HCT116 (cell line): ENCODE measurements at regions not wholly inside any gene's neighbourhood (a gene's known extent, or its start where the extent isn't known, plus 50 kb on each side); places are given as distances from the start of the nearest gene placed in this dataset.

Experiments used
- ATAC-seq: fragments of 200-7000 bp; cut with Tn5 transposase; 2 replicates; pipeline ENCODE4 v1.9.1; 2020; ENCODE audit warnings: mild to moderate bottlenecking, moderate library complexity
- BruUV-seq: library from RNA; stranded (reverse); fragments of 400-500 nt; replicated peaks from 2 replicates; lab custom pipeline; 2021; lab: Mats Ljungman, UMichigan
- CTCF ChIA-PET: fragments of 300-600 bp; sonication (Branson Sonifier 250); formaldehyde crosslinking; loops from one replicate; lab custom pipeline; 2021; ENCODE audit warnings: antibody characterized with exemption; lab: Charles Lee
- POLR2A ChIA-PET: fragments of 300-600, 350-600 bp; sonication (Branson Sonifier 250); formaldehyde crosslinking; loops from one replicate; lab custom pipeline; 2021; ENCODE audit warnings: antibody characterized with exemption; lab: Charles Lee
- RAD21 ChIA-PET, 2 experiments: fragments of 300-600 bp; sonication (Branson Sonifier 250); formaldehyde crosslinking; loops; one replicate each; lab custom pipeline; 2023; ENCODE audit warnings: low total read pairs in 2 of 2; ENCODE audit not compliant: uncharacterized antibody in 2 of 2, unreplicated experiment in 2 of 2, low non-redundant PET in 1 of 2; lab: Charles Lee
- DNase-seq: peaks from one replicate; pipeline ENCODE4 v3.0.0-alpha.2; 2010; ENCODE audit warnings: low read depth, low spot score
- H2AFZ ChIP-seq: fragments of 200-600 bp; shearing (Covaris generic), sonication (generic); 2 replicates; pipeline ENCODE4 v1.6.1; 2017; ENCODE audit warnings: low read depth, mixed run types, mixed read lengths, antibody characterized with exemption, low read length; ENCODE audit not compliant: poor library complexity, severe bottlenecking
- H3K27ac ChIP-seq: 2 replicates; pipeline ENCODE4 v1.5.1; 2012; ENCODE audit warnings: low read depth, low read length
- H3K27me3 ChIP-seq: fragments of 200-600 bp; sonication (generic); 2 replicates; pipeline ENCODE4 v1.6.1; 2016; ENCODE audit warnings: mixed run types, low read length, mixed read lengths; ENCODE audit not compliant: insufficient read depth
- H3K36me3 ChIP-seq, 2 experiments: fragments of 200-500 bp in 1 of 2; fragments of 200-600 bp in 1 of 2; sonication (Bioruptor generic) in 1 of 2; sonication (generic) in 1 of 2; 2 replicates each; pipeline versions ENCODE4 v1.5.1 to v1.6.1; 2014 to 2016; ENCODE audit warnings: low read length in 2 of 2, inconsistent platforms in 1 of 2, mixed read lengths in 1 of 2, mixed run types in 1 of 2; ENCODE audit not compliant: insufficient read depth in 2 of 2, control insufficient read depth in 1 of 2
- H3K4me1 ChIP-seq, 2 experiments: fragments of 200-600 bp in 1 of 2; sonication (generic) in 1 of 2; 2 replicates each; pipeline versions ENCODE4 v1.5.1 to v1.6.1; 2012 to 2017; ENCODE audit warnings: low read length in 2 of 2, inconsistent platforms in 1 of 2, mild to moderate bottlenecking in 1 of 2, mixed read lengths in 1 of 2, mixed run types in 1 of 2, moderate library complexity in 1 of 2; ENCODE audit not compliant: insufficient read depth in 2 of 2, control insufficient read depth in 1 of 2
- H3K4me2 ChIP-seq: fragments of 200-600 bp; sonication (generic); 2 replicates; pipeline ENCODE4 v1.6.1; 2017; ENCODE audit warnings: mixed run types, low read length, mixed read lengths
- H3K4me3 ChIP-seq, 2 experiments: fragments of 200-600 bp in 1 of 2; sonication (generic) in 1 of 2; replicated peaks in 1 of 2; 2 replicates each; pipeline ENCODE4 v1.5.1; 2011 to 2016; ENCODE audit warnings: low read length in 2 of 2, control low read depth in 1 of 2, low read depth in 1 of 2, mild to moderate bottlenecking in 1 of 2, mixed read lengths in 1 of 2, mixed run types in 1 of 2
- H3K79me2 ChIP-seq: fragments of 200-600 bp; sonication (generic); 2 replicates; pipeline ENCODE4 v1.6.1; 2017; ENCODE audit warnings: mild to moderate bottlenecking, mixed run types, low read length, moderate library complexity, mixed read lengths; ENCODE audit not compliant: insufficient read depth
- H3K9ac ChIP-seq: fragments of 200-600 bp; sonication (generic); 2 replicates; pipeline ENCODE4 v1.6.1; 2016; ENCODE audit warnings: low read length, mixed read lengths
- H3K9me2 ChIP-seq: fragments of 200-600 bp; sonication (generic), shearing (Covaris generic); 2 replicates; pipeline ENCODE4 v1.6.1; 2017; ENCODE audit warnings: mixed run types, mild to moderate bottlenecking, moderate library complexity; ENCODE audit not compliant: insufficient read depth
- H3K9me3 ChIP-seq, 2 experiments: fragments of 200-500 bp in 1 of 2; fragments of 200-600 bp in 1 of 2; sonication (Bioruptor generic) in 1 of 2; sonication (generic) in 1 of 2; 2 replicates each; pipeline ENCODE4 v1.6.1; 2014 to 2017; ENCODE audit warnings: low read length in 2 of 2, mixed read lengths in 2 of 2, inconsistent platforms in 1 of 2, low read depth in 1 of 2, mild to moderate bottlenecking in 1 of 2, mixed run types in 1 of 2, moderate library complexity in 1 of 2; ENCODE audit not compliant: control insufficient read depth in 1 of 2, insufficient read depth in 1 of 2
- H4K20me1 ChIP-seq: fragments of 200-600 bp; sonication (generic), shearing (Covaris generic); 2 replicates; pipeline ENCODE4 v1.6.1; 2017; ENCODE audit warnings: mixed run types, mild to moderate bottlenecking, moderate library complexity; ENCODE audit not compliant: insufficient read depth
- CBX3 ChIP-seq: IDR thresholded peaks from 2 replicates; pipeline ENCODE4 v1.6.1; 2012; ENCODE audit warnings: low read depth
- CEBPB ChIP-seq: IDR thresholded peaks from 2 replicates; pipeline ENCODE4 v1.6.1; 2012; ENCODE audit warnings: low read depth
- CTCF ChIP-seq, 3 experiments: fragments of 200-600 bp in 1 of 3; sonication (generic) in 1 of 3; IDR thresholded peaks in 2 of 3; conservative IDR thresholded peaks in 1 of 3; 2 replicates each; pipeline ENCODE4 v1.5.1; 2012 to 2017; ENCODE audit warnings: low read depth in 2 of 3, low read length in 2 of 3, antibody characterized with exemption in 1 of 3, borderline replicate concordance in 1 of 3, control low read depth in 1 of 3, mild to moderate bottlenecking in 1 of 3, mixed read lengths in 1 of 3, mixed run types in 1 of 3, moderate library complexity in 1 of 3; ENCODE audit not compliant: insufficient read depth in 1 of 3
- EGR1 ChIP-seq: IDR thresholded peaks from 2 replicates; pipeline ENCODE4 v1.6.1; 2012; ENCODE audit warnings: low read depth
- ELF1 ChIP-seq: IDR thresholded peaks from 2 replicates; pipeline ENCODE4 v1.6.1; 2012; ENCODE audit warnings: low read depth, borderline replicate concordance
- EZH2 ChIP-seq: fragments of 200-600 bp; sonication (generic); IDR thresholded peaks from 2 replicates; pipeline ENCODE4 v1.6.1; 2017; ENCODE audit warnings: antibody characterized with exemption, mixed run types
- EZH2phosphoT487 ChIP-seq: fragments of 200-600 bp; IDR thresholded peaks from 2 replicates; pipeline ENCODE4 v1.6.1; 2018; ENCODE audit warnings: antibody characterized with exemption, borderline replicate concordance
- FOSL1 ChIP-seq: IDR thresholded peaks from 2 replicates; pipeline ENCODE4 v1.6.1; 2012; ENCODE audit warnings: low read depth
- JUND ChIP-seq: IDR thresholded peaks from 2 replicates; pipeline ENCODE4 v1.6.1; 2012
- POLR2A ChIP-seq: IDR thresholded peaks from 2 replicates; pipeline ENCODE4 v1.7.0; 2011; ENCODE audit warnings: borderline replicate concordance; ENCODE audit not compliant: insufficient read depth, insufficient read length; ENCODE audit errors: extremely low read depth
- RAD21 ChIP-seq: IDR thresholded peaks from 2 replicates; pipeline ENCODE4 v1.6.1; 2012; ENCODE audit warnings: low read depth, mild to moderate bottlenecking
- SIN3A ChIP-seq: IDR thresholded peaks from 2 replicates; pipeline ENCODE4 v1.6.1; 2012; ENCODE audit warnings: low read depth
- SP1 ChIP-seq: IDR thresholded peaks from 2 replicates; pipeline ENCODE4 v1.6.1; 2012; ENCODE audit warnings: low read depth
- SRF ChIP-seq: IDR thresholded peaks from 2 replicates; pipeline ENCODE4 v1.6.1; 2012; ENCODE audit warnings: low read depth
- TCF7L2 ChIP-seq: IDR thresholded peaks from 2 replicates; pipeline ENCODE4 v1.7.0; 2011; ENCODE audit warnings: borderline replicate concordance, inconsistent platforms; ENCODE audit not compliant: insufficient read depth, insufficient read length; ENCODE audit errors: extremely low read depth
- YY1 ChIP-seq: IDR thresholded peaks from 2 replicates; pipeline ENCODE4 v1.6.1; 2011; ENCODE audit warnings: low read length, low read depth, moderate library complexity, mild to moderate bottlenecking; ENCODE audit not compliant: insufficient replicate concordance; ENCODE audit errors: extremely low read depth
- ZBTB33 ChIP-seq: IDR thresholded peaks from 2 replicates; pipeline ENCODE4 v1.6.1; 2011; ENCODE audit warnings: mild to moderate bottlenecking, low read length, moderate library complexity; ENCODE audit not compliant: insufficient replicate concordance; ENCODE audit errors: extremely low read depth
- ZFX ChIP-seq: fragments of 450-650 bp; IDR thresholded peaks from 2 replicates; pipeline ENCODE4 v1.6.1; 2017
- ZNF274 ChIP-seq: fragments of 200-500 bp; sonication (Bioruptor generic); IDR thresholded peaks from 2 replicates; pipeline ENCODE4 v1.6.1; 2014; ENCODE audit warnings: mild to moderate bottlenecking, low read depth, low read length, inconsistent platforms
- intact Hi-C: fragments of 100-400 bp; cut with micrococcal nuclease; formaldehyde crosslinking; loops from 2 replicates; pipeline ENCODE4 v1.10.0; 2022
- TF ChIP-seq, protein P1 (sequence below): IDR thresholded peaks from 2 replicates; pipeline ENCODE4 v1.6.1; 2012

DNA sequence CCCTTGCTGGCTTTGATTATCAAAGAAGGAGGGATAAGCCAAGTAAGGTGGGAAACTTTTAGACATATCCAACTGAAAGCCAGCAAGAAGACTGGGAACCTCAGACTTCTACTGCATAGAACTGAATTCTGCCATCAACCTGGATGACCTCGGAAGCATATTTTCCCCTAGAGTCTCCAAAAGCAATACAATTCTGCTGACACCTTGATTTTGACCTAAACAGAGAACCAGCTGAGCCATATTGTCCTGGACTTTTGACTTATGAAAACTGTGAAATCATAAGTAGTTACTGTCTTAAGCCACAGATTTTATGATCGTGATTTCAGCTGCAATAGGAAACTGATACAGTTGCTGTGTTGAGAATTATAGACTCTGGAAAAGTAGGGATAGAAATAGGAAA lies 227.6 kb downstream of the PCDH20 start:
- no peaks in the 10 kb centered on the region for H3K4me1 ChIP-seq
- TF ChIP-seq SRF (no peak), TCF7L2 (no peak), EZH2phosphoT487 (no peak), CEBPB (no peak), YY1 (no peak), SIN3A (no peak), FOSL1 (no peak), EGR1 (no peak), SP1 (no peak), JUND (no peak), POLR2A (no peak), RAD21 (no peak), ELF1 (no peak), CBX3 (no peak), ZFX (no peak), CTCF (IDR thresholded peaks at IDR 0.05 in 2 of 3, conservative IDR thresholded peaks at IDR 0.05 in 1 of 3; ENCODE audit: borderline replicate concordance in 1 of 3, insufficient read depth in 1 of 3, low read depth in 2 of 3, low read length in 2 of 3) (no peak), ZNF274 (no peak), EZH2 (no peak), ZBTB33 (no peak)
- TF ChIP-seq, protein P1, sequence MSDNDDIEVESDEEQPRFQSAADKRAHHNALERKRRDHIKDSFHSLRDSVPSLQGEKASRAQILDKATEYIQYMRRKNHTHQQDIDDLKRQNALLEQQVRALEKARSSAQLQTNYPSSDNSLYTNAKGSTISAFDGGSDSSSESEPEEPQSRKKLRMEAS: no peak
- ChIA-PET RAD21 (no interaction called here), CTCF (no interaction called here), POLR2A (no interaction called here)
- no peaks in the 10 kb centered on the region for H3K9me2 ChIP-seq
- H3K9me3 ChIP-seq: no peaks in the 10 kb centered on the region
- intact Hi-C loops: no loop called here
- H4K20me1 ChIP-seq: no peaks in the 10 kb centered on the region
- no TSS peak for BruUV-seq
- no peak overlapping the region for H3K4me2 ChIP-seq
- H3K79me2 ChIP-seq: no peaks in the 10 kb centered on the region
- ATAC-seq (no peak), DNase-seq (no peak)
- H3K4me3 ChIP-seq: no peak overlapping the region
- no peak overlapping the region for H2AFZ ChIP-seq
- H3K27ac ChIP-seq: no peak overlapping the region
- no peaks in the 10 kb centered on the region for H3K27me3 ChIP-seq
- no peak overlapping the region for H3K9ac ChIP-seq
- no peaks in the 10 kb centered on the region for H3K36me3 ChIP-seq
